IgD-negative memory B cell (primary cell): ENCODE measurements at regions not wholly inside any gene's neighbourhood (a gene's known extent, or its start where the extent isn't known, plus 50 kb on each side); places are given as distances from the start of the nearest gene placed in this dataset.

ENCODE experiments used
- H3K27ac Mint-ChIP-seq, 3 donors: one replicate each; pipeline ENCODE4 v1.8.0; 2020 to 2022; ENCODE audit warnings: mild to moderate bottlenecking in 3 of 3, mixed read lengths in 3 of 3, moderate library complexity in 1 of 3
- H3K27me3 Mint-ChIP-seq: one replicate; pipeline ENCODE4 v1.8.0; 2021; ENCODE audit warnings: mixed read lengths
- H3K36me3 Mint-ChIP-seq: one replicate; pipeline ENCODE4 v1.8.0; 2020; ENCODE audit warnings: mild to moderate bottlenecking, mixed read lengths
- H3K4me1 Mint-ChIP-seq, 3 donors: one replicate each; pipeline ENCODE4 v1.8.0; 2020 to 2022; ENCODE audit warnings: mixed read lengths in 3 of 3, mild to moderate bottlenecking in 1 of 3
- H3K4me3 Mint-ChIP-seq, 4 donors: one replicate each; pipeline ENCODE4 v1.8.0; 2020 to 2022; ENCODE audit warnings: mild to moderate bottlenecking in 4 of 4, mixed read lengths in 4 of 4, moderate library complexity in 3 of 4
- H3K9me3 Mint-ChIP-seq, 3 donors: one replicate each; pipeline ENCODE4 v1.8.0; 2020 to 2021; ENCODE audit warnings: mixed read lengths in 3 of 3, mild to moderate bottlenecking in 1 of 3

- Mint-ChIP-seq H3K36me3 (no peaks in the 10 kb centered on the region), H3K9me3 (peaks cover 0 to 7% (median 2%) of the 10 kb centered on the region in 3 donors), H3K4me1 (no peaks in the 10 kb centered on the region), H3K4me3 (no peak overlapping the region), H3K27me3 (no peaks in the 10 kb centered on the region), H3K27ac (no peak overlapping the region)
Observed at GRCh38 chr3:99191186-99191585, 289.7 kb upstream of the DCBLD2 start.

- no peaks in the 10 kb centered on the region for H3K27me3 Mint-ChIP-seq
- H3K4me3 Mint-ChIP-seq, result no peak overlapping the region
- peaks cover 0 to 7% (median 2%) of the 10 kb centered on the region in 3 donors for H3K9me3 Mint-ChIP-seq
- H3K4me1 Mint-ChIP-seq, result no peaks in the 10 kb centered on the region
- H3K36me3 Mint-ChIP-seq, result no peaks in the 10 kb centered on the region
- H3K27ac Mint-ChIP-seq, result no peak overlapping the region
Observed at GRCh38 chr3:99188936-99189335, 287.4 kb upstream of the DCBLD2 start.

- no peaks in the 10 kb centered on the region for H3K36me3 Mint-ChIP-seq
- no peak overlapping the region for H3K4me3 Mint-ChIP-seq
- no peaks in the 10 kb centered on the region for H3K27me3 Mint-ChIP-seq
- H3K4me1 Mint-ChIP-seq, result no peaks in the 10 kb centered on the region
- peaks cover 0 to 3% (median 2%) of the 10 kb centered on the region in 3 donors for H3K9me3 Mint-ChIP-seq
- no peak overlapping the region for H3K27ac Mint-ChIP-seq
Observed at GRCh38 chr3:99186016-99186415, 284.5 kb upstream of the DCBLD2 start.

- Mint-ChIP-seq H3K4me1 (no peaks in the 10 kb centered on the region), H3K36me3 (no peaks in the 10 kb centered on the region), H3K4me3 (no peak overlapping the region), H3K27ac (no peak overlapping the region), H3K9me3 (peaks cover 3 to 7% (median 3%) of the 10 kb centered on the region in 3 donors), H3K27me3 (no peaks in the 10 kb centered on the region)
Observed at GRCh38 chr3:99176169-99176964, 274.9 kb upstream of the DCBLD2 start.

GRCh38 chr3:99175276-99175812, 273.8 kb upstream of the DCBLD2 start:
- no peaks in the 10 kb centered on the region for H3K4me1 Mint-ChIP-seq
- H3K9me3 Mint-ChIP-seq, result peaks cover 3 to 7% (median 3%) of the 10 kb centered on the region in 3 donors
- no peak overlapping the region for H3K27ac Mint-ChIP-seq
- H3K4me3 Mint-ChIP-seq, result no peak overlapping the region
- H3K36me3 Mint-ChIP-seq, result no peaks in the 10 kb centered on the region
- no peaks in the 10 kb centered on the region for H3K27me3 Mint-ChIP-seq

GRCh38 chr3:99172736-99173657, 271.5 kb upstream of the DCBLD2 start:
- H3K27ac Mint-ChIP-seq, result no peak overlapping the region
- peaks cover under 1 to 5% (median 3%) of the 10 kb centered on the region in 3 donors for H3K9me3 Mint-ChIP-seq
- H3K27me3 Mint-ChIP-seq, result no peaks in the 10 kb centered on the region
- no peaks in the 10 kb centered on the region for H3K4me1 Mint-ChIP-seq
- no peaks in the 10 kb centered on the region for H3K36me3 Mint-ChIP-seq
- H3K4me3 Mint-ChIP-seq, result no peak overlapping the region

GRCh38 chr3:99171800-99172199, 270.3 kb upstream of the DCBLD2 start:
- Mint-ChIP-seq H3K4me3 (no peak overlapping the region), H3K9me3 (peaks cover 0 to 4% (median 3%) of the 10 kb centered on the region in 3 donors), H3K27me3 (no peaks in the 10 kb centered on the region), H3K36me3 (no peaks in the 10 kb centered on the region), H3K27ac (peak overlapping the region in 1 of 3 donors; percentile 62), H3K4me1 (no peaks in the 10 kb centered on the region)

- H3K4me3 Mint-ChIP-seq, result no peak overlapping the region
- no peaks in the 10 kb centered on the region for H3K4me1 Mint-ChIP-seq
- peaks cover 0 to 4% (median 3%) of the 10 kb centered on the region in 3 donors for H3K9me3 Mint-ChIP-seq
- H3K27ac Mint-ChIP-seq, result no peak overlapping the region
- H3K36me3 Mint-ChIP-seq, result no peaks in the 10 kb centered on the region
- H3K27me3 Mint-ChIP-seq, result no peaks in the 10 kb centered on the region
Observed at GRCh38 chr3:99170867-99171517, 269.5 kb upstream of the DCBLD2 start.

- H3K4me1 Mint-ChIP-seq, result no peaks in the 10 kb centered on the region
- no peak overlapping the region for H3K4me3 Mint-ChIP-seq
- H3K27ac Mint-ChIP-seq, result no peak overlapping the region
- H3K9me3 Mint-ChIP-seq, result no peaks in the 10 kb centered on the region
- H3K27me3 Mint-ChIP-seq, result no peaks in the 10 kb centered on the region
- no peaks in the 10 kb centered on the region for H3K36me3 Mint-ChIP-seq
Observed at GRCh38 chr3:99167071-99167470, 265.6 kb upstream of the DCBLD2 start.

- no peaks in the 10 kb centered on the region for H3K36me3 Mint-ChIP-seq
- H3K27me3 Mint-ChIP-seq, result no peaks in the 10 kb centered on the region
- no peak overlapping the region for H3K4me3 Mint-ChIP-seq
- no peak overlapping the region for H3K27ac Mint-ChIP-seq
- H3K9me3 Mint-ChIP-seq, result peaks cover 0 to 4% (median 3%) of the 10 kb centered on the region in 3 donors
- no peaks in the 10 kb centered on the region for H3K4me1 Mint-ChIP-seq
Observed at GRCh38 chr3:99163314-99163713, 261.8 kb upstream of the DCBLD2 start.

GRCh38 chr3:99159220-99159762, 257.8 kb upstream of the DCBLD2 start:
- Mint-ChIP-seq H3K9me3 (peaks cover 6 to 13% (median 11%) of the 10 kb centered on the region in 3 donors), H3K36me3 (no peaks in the 10 kb centered on the region), H3K4me3 (no peak overlapping the region), H3K4me1 (no peaks in the 10 kb centered on the region), H3K27me3 (no peaks in the 10 kb centered on the region), H3K27ac (no peak overlapping the region)

- Mint-ChIP-seq H3K4me3 (no peak overlapping the region), H3K27me3 (no peaks in the 10 kb centered on the region)
Observed at GRCh38 chr3:99145031-99145430, 243.5 kb upstream of the DCBLD2 start.

GRCh38 chr3:99143493-99143892, 242.0 kb upstream of the DCBLD2 start:
- peaks cover 1 to 6% (median 5%) of the 10 kb centered on the region in 3 donors for H3K9me3 Mint-ChIP-seq
- no peak overlapping the region for H3K4me3 Mint-ChIP-seq
- H3K27ac Mint-ChIP-seq, result no peak overlapping the region
- H3K27me3 Mint-ChIP-seq, result no peaks in the 10 kb centered on the region
- H3K36me3 Mint-ChIP-seq, result no peaks in the 10 kb centered on the region
- H3K4me1 Mint-ChIP-seq, result no peaks in the 10 kb centered on the region

More at GRCh38 chr3:99145031-99145430, 243.5 kb upstream of the DCBLD2 start:
- Mint-ChIP-seq H3K27ac (peak overlapping the region in 1 of 3 donors; percentile 55), H3K36me3 (no peaks in the 10 kb centered on the region), H3K9me3 (peaks cover 0 to 6% (median 5%) of the 10 kb centered on the region in 3 donors), H3K4me1 (no peaks in the 10 kb centered on the region)

GRCh38 chr3:99134986-99135385, 233.5 kb upstream of the DCBLD2 start:
- no peaks in the 10 kb centered on the region for H3K27me3 Mint-ChIP-seq
- H3K4me1 Mint-ChIP-seq, result no peaks in the 10 kb centered on the region
- H3K4me3 Mint-ChIP-seq, result no peak overlapping the region
- no peak overlapping the region for H3K27ac Mint-ChIP-seq
- no peaks in the 10 kb centered on the region for H3K36me3 Mint-ChIP-seq
- peaks cover 0 to 6% (median 4%) of the 10 kb centered on the region in 3 donors for H3K9me3 Mint-ChIP-seq
